GM12865 (cell line): ENCODE measurements at regions not wholly inside any gene's neighbourhood (a gene's known extent, or its start where the extent isn't known, plus 50 kb on each side); places are given as distances from the start of the nearest gene placed in this dataset.

Source experiments
- DNase-seq: peaks from one replicate; pipeline ENCODE4 v3.0.0; 2010; ENCODE audit warnings: low read depth
- H3K4me3 ChIP-seq: 2 replicates; pipeline ENCODE4 v1.5.1; 2011; ENCODE audit warnings: mild to moderate bottlenecking, low read depth, low read length, control low read depth
- CTCF ChIP-seq: IDR thresholded peaks from 2 replicates; pipeline ENCODE4 v1.5.1; 2011; ENCODE audit warnings: low read length, control low read depth, low read depth, inconsistent platforms; ENCODE audit not compliant: insufficient read depth; ENCODE audit errors: missing control alignments

DNA sequence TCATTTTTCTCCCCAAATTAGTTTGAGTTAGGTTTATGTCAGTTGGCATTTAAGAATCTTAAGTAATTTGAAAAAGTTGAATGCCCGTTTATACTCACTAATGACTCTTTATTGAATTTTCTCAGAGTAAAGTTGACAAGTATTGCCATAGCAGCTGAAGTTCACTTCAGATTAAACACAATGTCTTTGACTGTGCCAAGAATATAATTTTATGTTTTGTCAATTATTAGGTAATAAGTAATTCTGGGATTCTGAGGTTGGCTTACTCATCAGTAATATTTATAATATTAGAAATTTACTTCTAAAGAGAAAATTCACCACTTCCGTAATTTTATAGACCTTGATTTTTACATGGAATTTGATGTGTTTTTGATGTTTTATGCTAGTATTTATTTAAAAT is 369.3 kb upstream of the TMPRSS15 start:
- no peak for TF ChIP-seq CTCF
- H3K4me3 ChIP-seq = no peak overlapping the region
- no peak for DNase-seq

DNA sequence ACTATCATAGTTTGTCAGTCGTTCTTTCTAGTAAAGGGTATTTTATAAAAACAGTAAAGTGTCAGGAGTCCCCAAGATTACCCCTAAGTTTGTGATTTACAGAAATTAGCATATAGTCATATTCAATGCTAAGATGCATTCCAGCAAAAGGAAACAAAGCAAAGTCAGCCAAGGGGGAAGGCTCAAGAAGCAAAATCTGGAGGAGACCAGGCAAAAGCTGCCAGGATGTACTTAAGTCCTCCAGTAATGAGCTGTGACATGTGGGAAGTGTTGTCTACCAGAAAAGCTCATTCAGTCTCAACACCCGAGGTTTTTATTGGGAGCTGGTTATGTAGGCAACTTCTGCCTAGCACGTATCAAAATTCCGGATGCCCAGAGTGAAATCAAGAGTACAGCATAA is 373.4 kb upstream of the TMPRSS15 start:
- TF ChIP-seq CTCF = no peak
- no peak for DNase-seq
- H3K4me3 ChIP-seq = no peak overlapping the region

DNA sequence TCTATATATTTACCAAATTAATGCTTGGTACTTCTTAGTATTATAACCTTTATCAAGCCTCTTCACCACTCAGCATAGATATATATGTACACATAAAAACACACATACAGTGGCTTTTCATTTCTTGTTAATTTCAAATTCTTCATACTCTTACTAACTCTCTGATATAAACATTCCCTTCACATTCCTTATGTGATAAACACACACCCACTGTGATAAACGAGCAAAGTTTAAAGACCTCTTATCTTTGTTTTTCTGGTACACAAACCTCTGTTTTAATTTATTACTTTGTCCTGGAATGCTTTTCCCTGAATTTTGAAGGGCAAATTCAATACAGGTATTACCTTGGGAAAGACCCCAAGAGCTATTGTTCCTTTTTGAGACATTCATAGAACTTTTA is 379.1 kb upstream of the TMPRSS15 start:
- DNase-seq = no peak
- TF ChIP-seq CTCF = no peak
- no peak overlapping the region for H3K4me3 ChIP-seq

DNA sequence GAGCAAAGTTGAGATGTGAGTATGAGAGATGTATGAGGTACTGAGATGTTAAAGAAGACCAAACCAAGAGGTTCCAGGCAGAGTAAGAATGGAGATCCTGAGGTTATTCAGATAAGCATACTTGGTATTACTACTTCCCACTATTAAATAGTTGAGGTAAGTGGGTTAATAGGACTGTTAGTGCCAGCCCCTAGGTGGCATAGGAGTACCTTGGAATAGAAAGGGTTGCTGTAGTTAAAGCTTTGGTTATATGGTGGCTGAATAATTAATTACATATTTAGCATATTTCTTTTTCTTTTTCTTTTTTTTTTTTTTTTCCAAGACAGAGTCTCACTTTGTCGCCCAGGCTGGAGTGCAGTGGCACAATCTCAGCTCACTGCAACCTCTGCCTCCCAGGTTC is 397.9 kb upstream of the TMPRSS15 start:
- no peak overlapping the region for H3K4me3 ChIP-seq
- no peak for DNase-seq
- no peak for TF ChIP-seq CTCF

GRCh38 chr21:18803624-18804023 is 400.0 kb upstream of the TMPRSS15 start:
- no peak for TF ChIP-seq CTCF
- DNase-seq = no peak
- no peak overlapping the region for H3K4me3 ChIP-seq

DNA sequence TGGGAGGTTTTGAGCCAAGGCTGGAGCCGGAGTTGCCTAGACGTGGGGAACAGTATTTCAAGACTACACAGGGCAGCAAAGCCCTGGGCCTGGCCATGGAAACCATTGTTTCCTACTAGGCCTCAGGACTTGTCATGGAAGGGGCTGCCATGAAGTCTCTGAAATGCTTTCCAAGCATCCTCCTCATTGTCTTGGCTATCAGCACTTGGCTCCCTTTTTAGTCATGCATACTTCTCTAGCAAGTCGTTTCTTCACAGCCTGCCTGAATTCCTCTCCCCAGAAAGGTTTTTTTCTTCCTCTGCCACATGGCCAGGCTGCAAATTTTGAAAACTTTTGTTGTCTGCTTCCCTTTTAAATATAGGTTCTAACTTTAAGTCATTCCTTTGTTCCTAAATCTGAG is 406.6 kb upstream of the TMPRSS15 start:
- TF ChIP-seq CTCF = no peak
- no peak overlapping the region for H3K4me3 ChIP-seq
- DNase-seq = no peak

DNA sequence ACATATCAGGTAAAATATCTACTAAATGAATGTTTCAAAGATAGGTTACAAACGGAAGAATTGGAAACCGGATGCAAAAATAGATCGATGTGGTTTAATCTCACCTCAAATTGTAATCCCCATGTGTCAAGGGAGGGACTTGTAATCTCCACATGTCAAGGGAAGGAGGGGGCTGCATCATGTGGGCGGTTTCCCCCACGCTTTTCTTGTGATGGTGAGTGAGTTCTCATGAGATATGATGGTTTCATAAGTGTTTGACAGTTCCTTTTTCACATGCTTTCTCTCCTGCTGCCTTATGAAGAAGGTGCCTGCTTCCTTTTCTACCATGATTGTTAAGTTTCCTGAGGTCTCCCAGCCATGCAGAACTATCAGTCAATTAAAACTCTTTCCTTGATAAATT is 408.7 kb upstream of the TMPRSS15 start:
- TF ChIP-seq CTCF = no peak
- no peak for DNase-seq

More for the DNA sequence above, 408.7 kb upstream of the TMPRSS15 start:
- H3K4me3 ChIP-seq = no peak overlapping the region
